ENCODE measurements at regions not wholly inside any gene's neighbourhood (a gene's known extent, or its start where the extent isn't known, plus 50 kb on each side); places are given as distances from the start of the nearest gene placed in this dataset.

- intact Hi-C loops (cut with DNase I), result no loop called here
These were observed 449.5 kb downstream of the LIG4 start for GRCh38 chr13:107765724-107766401.

GRCh38 chr13:107764046-107764445 is 451.3 kb downstream of the LIG4 start:
- no peak for ATAC-seq
- no peak for TF ChIP-seq CTCF (IDR thresholded peaks at IDR 0.05)
- Histone ChIP-seq H3K27me3 (no peaks in the 10 kb centered on the region), H3K4me3 (no peak overlapping the region), H3K4me1 (no peaks in the 10 kb centered on the region), H3K9me3 (peaks cover 0 to 5% of the 10 kb centered on the region in 2 donors), H3K27ac (no peak overlapping the region), H3K36me3 (no peaks in the 10 kb centered on the region)
- intact Hi-C loops (cut with DNase I), result no loop called here
- DNase-seq, result peak in 2 of 4 donors; percentile 62

More at GRCh38 chr13:107765724-107766401, 449.5 kb downstream of the LIG4 start:
- H3K27ac ChIP-seq, result no peak overlapping the region
- H3K9me3 ChIP-seq, result peaks cover 0 to 3% of the 10 kb centered on the region in 2 donors
- H3K36me3 ChIP-seq, result no peaks in the 10 kb centered on the region
- no peaks in the 10 kb centered on the region for H3K4me1 ChIP-seq
- no peaks in the 10 kb centered on the region for H3K27me3 ChIP-seq
- no peak for TF ChIP-seq CTCF (IDR thresholded peaks at IDR 0.05)
- no peak overlapping the region for H3K4me3 ChIP-seq
- DNase-seq, result no peak
- ATAC-seq, result no peak

- no peaks in the 10 kb centered on the region for H3K27me3 ChIP-seq
- no peak overlapping the region for H3K27ac ChIP-seq
- intact Hi-C loops (cut with DNase I), result no loop called here
- ATAC-seq, result no peak
- no peak for DNase-seq
- no peaks in the 10 kb centered on the region for H3K36me3 ChIP-seq
- H3K4me3 ChIP-seq, result no peak overlapping the region
- no peak for TF ChIP-seq CTCF (IDR thresholded peaks at IDR 0.05)
- H3K9me3 ChIP-seq, result no peaks in the 10 kb centered on the region
- H3K4me1 ChIP-seq, result no peaks in the 10 kb centered on the region
These were observed 461.6 kb downstream of the LIG4 start for GRCh38 chr13:107753748-107754147.

- no peaks in the 10 kb centered on the region for H3K36me3 ChIP-seq
- H3K27me3 ChIP-seq, result no peaks in the 10 kb centered on the region
- ATAC-seq, result no peak
- no peaks in the 10 kb centered on the region for H3K4me1 ChIP-seq
- intact Hi-C loops (cut with DNase I), result no loop called here
- H3K4me3 ChIP-seq, result no peak overlapping the region
- peak in 1 of 4 donors; percentile 51 for DNase-seq
- no peak overlapping the region for H3K27ac ChIP-seq
- no peaks in the 10 kb centered on the region for H3K9me3 ChIP-seq
- TF ChIP-seq CTCF (IDR thresholded peaks at IDR 0.05), result no peak
These were observed 462.0 kb downstream of the LIG4 start for GRCh38 chr13:107753291-107753690.

GRCh38 chr13:107743983-107744382 is 471.4 kb downstream of the LIG4 start:
- intact Hi-C loops (cut with DNase I), result no loop called here
- no peaks in the 10 kb centered on the region for H3K36me3 ChIP-seq
- ATAC-seq (no peak), DNase-seq (no peak)
- no peaks in the 10 kb centered on the region for H3K9me3 ChIP-seq
- no peak overlapping the region for H3K27ac ChIP-seq
- no peaks in the 10 kb centered on the region for H3K4me1 ChIP-seq
- H3K27me3 ChIP-seq, result no peaks in the 10 kb centered on the region
- no peak overlapping the region for H3K4me3 ChIP-seq
- TF ChIP-seq CTCF (IDR thresholded peaks at IDR 0.05), result no peak

Measured in left lung (tissue), 4 donors.